NOMO-1 treated with DMSO at 0.1 percent for 48 hours (cell line): ENCODE measurements at regions not wholly inside any gene's neighbourhood (a gene's known extent, or its start where the extent isn't known, plus 50 kb on each side); places are given as distances from the start of the nearest gene placed in this dataset.

Experiments used
- DNase-seq: peaks from one replicate; lab custom pipeline; 2025; ENCODE audit not compliant: unreplicated experiment; lab: John Stamatoyannopoulos, UW

DNA sequence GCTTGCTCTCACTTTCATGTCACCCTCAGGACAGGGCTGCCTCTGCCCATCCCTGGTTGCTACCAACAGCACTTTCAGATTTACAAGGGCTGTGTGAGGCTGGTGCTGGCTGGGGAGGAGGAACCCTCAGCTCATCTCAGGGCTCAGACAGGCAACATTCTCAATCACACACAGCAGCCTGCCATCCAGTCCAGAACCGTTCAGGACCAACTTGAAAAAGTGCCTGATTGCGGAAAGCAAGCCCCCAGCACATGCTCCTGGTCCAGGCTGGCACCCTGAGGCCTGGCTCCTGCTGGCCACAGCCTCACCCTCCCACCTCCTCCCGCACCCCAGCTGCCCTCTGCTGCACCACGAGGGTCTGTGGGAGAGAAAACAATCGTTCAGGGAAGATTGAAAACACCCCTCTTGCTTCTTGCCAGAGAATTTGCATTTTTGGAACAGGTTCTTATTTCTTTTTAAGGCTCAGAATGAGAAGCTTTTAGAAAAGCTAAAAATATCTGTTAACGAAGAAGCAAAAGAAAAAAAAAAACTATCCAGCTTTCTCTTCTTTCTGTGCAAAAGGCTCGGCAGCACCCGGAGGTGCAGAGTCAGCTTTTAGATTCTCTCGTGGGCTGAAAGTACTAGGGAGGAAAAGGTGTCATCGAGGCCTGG lies 403.8 kb upstream of the ID2 start:
- DNase-seq = no peak

DNA sequence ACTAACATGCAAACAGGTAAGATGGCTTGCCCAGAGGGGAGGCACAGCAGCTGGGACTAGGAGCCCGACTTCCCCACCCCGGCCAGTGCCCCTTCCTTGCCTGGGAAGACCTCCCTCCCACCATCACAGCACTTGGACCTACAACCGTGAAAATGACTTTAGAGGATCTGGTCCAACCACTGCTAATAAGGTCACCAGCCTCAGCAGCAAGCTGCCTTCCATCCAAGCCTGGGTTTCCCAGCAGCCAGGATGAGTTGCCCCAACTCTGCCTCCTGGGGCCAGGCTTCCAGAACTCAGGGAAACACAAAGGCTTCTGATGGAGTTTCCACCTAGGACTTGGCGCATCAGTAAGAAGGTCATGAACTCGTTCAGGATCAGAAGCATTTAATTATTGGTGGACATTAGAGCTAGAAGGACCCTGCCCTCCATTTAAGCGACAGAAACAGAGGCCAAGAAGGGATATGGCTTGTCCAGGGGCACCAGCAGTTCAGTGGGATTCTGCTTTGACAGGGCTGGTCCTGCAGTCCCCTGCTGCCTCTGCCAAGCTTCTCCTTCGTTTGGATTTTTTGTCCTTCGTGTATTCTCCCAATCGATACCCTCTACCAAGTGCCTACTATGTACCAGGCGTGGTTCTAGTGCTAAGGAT lies 403.0 kb upstream of the ID2 start:
- DNase-seq = no peak

DNA sequence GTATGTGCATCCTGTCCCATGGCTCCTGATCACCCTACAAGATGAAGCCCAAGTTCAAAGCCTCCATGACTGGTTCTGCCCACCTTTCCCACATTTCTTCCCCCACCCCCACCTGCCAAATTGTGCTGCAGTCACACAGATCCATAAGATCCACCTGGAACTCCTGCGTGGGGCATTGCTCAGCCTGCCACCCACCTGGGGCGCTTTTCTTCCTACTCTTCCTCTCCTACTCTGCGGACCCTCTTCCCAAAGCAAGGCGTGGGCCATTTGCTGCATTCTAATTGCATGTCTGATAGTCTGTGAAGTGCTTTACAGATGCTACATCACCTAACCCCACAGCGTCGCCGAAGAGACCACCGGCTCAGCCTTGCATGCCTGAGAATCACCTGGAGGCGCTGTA lies 402.4 kb upstream of the ID2 start:
- DNase-seq = no peak

DNA sequence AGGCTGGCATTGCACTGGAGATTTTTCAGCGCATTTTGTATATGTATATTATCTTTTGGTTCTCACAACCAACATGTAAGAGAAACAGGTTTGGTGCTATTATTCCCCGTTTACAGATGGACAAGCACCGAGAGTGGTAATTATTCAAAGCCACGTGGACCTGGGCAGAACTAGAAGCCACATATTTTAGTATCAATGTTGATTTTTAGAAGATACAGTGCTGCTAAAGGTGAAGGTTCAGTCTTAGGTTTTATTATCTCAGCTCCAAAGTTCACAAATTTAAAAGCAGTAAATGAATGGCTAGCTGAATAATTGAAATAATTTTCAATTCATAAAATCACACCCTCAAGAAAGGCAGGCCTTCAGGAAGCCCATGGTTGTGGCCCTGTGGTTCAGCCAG lies 400.6 kb upstream of the ID2 start:
- no peak for DNase-seq

DNA sequence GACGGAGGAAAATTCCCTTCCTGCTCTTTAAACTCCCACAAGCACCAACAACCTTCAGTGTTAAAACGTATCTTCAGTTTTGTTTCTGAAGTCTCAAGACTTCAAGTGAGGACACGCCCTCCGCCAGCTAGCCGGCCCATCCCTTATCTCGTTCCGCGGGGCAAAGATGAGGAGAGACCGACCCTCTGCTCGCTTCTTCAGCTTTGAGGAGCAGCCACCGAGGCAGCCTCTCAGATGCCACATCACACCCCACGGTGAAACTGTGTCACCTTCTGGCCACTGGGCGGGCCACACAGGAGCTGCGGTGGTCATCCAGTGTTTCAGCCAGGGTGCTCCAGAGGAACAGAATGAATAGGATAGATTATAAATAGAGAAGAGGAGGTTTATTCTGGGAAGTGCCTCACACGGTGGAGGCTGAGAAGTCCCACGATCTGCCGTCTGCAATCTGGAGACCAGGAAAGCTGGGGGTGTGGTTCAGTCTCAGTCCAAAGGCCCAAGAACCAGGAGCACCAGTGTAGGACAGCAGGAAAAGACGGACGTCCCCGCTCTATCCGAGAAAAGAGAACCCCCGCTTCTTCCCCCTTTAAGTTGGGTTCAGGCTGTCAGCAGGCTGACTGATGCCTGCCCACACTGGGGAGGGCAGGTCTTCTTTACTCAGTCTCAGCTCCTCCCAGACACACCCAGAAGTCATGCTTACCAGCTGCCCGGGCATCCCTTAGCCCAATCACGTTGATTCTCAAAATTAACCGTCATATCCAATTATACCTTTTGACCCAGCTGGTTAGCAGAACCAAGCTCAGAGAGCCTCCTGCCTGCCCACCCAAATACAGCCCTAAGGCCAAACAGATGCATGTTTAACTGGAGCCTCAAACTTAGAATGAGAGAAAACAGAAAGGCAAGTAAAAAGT lies 399.7 kb upstream of the ID2 start:
- no peak for DNase-seq

DNA sequence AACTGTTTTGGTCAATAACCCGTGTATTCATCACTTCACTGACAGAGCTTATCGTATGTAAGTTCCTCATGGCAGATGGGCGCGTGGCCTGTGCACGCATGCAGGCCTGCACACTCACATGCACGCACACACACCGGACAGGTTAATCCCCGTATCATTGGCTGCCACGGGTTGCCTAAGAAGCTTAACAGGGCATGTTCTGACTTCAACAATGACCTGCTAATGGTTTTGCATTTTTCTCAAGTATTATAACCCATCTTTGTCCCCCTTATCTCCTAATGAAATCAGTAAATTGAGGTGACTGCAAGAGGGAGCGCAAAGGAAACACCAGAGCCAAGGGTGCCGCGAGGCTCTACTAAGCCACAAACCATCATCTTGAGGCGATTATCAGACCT lies 399.0 kb upstream of the ID2 start:
- no peak for DNase-seq

DNA sequence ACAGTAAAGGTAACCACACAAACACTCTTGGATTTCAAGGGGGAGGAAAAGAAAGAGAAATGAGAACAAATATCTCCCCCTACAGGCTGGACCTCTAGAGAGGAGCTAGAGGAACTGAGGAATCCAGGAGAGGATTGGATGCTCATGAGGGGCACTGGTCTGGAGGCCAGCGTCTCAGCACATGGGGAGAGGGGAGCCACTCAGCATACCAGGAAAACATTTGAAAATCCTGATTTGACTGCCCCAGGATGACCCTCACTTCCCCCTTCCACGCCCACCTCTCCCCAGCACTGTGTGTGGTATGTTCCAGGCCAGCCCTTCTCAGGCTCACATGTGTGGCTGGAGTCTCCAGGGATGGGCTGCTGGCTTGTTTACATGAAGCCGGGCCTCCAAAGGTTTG lies 396.8 kb upstream of the ID2 start:
- DNase-seq = no peak

DNA sequence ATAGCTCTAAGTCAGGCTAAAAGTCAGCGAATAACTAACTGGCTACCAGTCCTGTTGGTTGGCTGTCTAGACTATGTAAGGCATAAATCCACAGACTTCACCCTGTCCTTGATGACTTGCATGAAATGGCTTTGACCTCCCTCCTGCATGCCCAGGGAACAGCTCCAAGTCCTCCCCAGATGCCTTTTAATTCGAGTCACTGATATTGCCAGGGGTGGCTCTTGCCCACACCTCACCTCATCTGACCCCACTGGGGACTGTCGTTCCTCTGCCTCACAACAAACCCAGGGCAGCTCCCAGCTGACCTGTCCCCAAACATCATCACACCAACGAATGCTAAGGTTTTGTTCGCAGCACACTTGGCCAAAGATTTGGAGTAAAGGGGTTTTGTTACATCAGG lies 396.0 kb upstream of the ID2 start:
- DNase-seq = no peak

DNA sequence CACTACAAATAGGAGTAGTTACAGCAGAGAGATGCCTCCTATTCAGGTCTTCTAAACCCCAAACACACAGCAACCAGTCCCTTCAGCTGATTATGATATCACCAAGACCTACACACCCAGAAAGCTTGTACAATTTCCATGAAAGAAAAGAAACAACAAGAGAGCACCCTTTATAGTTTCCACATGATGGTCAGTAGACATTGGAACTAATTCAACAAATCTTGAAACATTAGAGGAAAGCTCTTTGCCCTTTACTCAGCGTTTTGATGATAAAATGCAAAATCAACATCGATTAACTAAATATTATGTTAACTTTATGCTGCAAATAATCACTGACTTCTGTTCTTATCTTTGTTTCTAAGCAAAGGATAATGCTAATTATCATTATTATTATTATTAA lies 393.6 kb upstream of the ID2 start:
- no peak for DNase-seq

DNA sequence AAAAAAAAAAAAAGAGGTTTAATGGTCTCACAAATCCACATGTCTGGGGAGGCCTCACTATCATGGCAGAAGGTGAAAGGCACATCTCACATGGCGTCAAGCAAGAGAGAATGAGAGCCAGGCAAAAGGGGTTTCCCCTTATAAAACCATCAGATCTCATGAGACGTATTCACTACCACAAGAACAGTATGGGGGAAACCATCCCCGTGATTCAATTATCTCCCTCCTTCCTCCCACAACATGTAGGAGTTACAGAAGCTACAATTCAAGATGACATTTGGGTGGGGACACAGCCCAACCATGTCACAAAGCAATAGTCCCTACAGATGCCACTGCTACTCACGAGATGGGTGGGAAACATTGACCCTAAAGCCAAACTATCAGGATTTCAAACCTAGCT lies 392.7 kb upstream of the ID2 start:
- no peak for DNase-seq

DNA sequence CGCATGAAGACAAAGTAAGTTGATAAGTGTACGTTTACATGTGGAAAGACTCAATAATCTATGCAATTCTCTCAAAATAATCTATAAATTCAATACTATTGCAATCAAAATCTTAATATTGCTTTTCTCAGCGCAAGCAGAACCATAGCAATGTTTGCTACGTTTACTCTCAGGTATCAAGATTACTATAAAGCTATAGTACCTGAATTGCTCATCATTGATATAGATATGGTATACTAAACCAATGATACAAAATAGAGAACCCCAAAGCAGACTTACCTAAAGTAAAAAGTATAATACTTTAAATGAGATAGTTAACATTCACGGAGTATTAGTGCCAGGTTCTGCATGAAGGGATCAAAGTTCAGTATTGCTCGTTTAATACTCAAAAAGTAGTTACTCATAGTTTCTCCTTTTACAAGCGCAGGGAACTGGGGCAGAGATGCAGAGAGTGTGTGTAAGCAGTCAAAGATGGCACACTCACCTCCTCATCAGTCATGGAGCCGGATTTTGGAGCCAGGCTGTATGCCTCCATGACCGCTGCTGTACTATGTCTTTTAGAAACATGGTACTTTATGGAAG lies 391.0 kb upstream of the ID2 start:
- no peak for DNase-seq

DNA sequence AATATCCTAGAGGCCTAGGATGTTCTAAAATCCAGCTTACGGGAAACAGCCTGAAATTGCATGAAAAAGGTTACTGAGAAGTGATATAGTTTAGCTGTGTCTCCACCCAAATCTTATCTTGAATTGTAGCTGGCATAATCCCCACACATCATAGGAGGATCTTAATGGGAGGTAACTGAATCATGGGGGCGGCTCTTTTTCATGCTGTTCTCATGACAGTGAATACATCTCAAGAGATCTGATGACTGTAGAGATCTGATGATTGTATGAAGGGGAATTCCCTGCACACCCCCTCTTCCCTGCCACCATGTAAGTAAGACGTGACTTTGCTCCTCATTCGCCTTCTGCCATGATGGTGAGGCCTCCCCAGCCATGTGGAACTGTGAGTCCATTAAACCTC lies 385.6 kb upstream of the ID2 start:
- no peak for DNase-seq

DNA sequence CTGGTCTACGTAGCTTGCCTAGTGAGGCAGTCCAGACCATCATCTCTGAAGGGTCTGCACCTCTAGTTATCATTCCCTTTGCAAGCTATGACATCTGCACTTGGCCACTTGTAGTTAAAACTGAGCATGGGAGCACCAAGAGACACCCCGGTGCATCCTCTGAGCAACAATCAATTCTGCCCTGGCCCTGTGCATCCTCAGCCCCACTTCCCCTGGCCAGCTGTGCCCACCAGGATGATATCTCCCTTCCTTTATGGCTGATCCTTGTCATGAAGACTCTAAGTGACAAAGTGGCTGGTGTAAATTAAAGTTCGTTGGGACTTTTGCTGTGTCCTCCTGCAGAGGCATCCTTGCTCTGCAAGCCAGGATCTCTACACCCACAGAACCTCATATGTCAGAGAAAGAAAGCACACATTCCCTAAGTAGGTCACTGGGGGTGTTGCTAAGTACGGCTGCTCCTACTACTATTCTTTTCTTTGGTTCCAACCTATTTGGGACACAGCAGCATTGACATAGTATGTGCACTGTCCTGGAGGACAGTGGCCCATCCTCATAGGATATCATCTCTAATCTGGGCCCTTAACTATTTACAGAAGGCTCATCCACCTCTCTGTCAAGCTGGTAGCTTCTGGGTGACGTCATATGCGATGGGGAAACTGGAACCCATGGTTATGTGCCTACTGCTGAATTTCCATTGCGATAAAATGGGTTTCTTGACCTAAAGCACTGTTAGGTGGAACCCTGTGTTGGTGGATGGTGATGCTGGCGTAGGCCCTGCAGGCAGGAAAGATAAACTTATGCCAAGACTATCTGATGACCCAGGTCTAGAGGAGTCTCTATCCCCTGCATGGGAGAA lies 384.3 kb upstream of the ID2 start:
- DNase-seq = no peak

DNA sequence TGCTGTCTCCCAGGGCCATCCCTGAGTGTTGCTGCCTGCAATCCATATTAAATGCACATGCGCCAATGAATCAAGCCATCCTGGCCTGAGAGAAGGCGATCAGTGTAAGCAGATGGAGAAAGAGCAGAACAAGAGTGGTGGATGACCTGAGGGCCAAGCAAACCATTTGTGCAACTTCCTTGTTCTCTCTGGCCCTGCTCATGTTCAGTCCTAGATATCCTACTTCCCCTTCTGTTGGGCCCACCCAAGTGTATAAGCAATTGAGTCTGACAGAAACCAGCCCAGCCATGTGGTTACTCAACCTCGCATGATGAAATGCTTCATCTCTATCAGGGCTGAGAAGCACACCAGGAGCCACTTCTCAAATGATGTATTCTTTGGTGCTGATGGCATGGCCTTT lies 383.1 kb upstream of the ID2 start:
- DNase-seq = peak; percentile 99

DNA sequence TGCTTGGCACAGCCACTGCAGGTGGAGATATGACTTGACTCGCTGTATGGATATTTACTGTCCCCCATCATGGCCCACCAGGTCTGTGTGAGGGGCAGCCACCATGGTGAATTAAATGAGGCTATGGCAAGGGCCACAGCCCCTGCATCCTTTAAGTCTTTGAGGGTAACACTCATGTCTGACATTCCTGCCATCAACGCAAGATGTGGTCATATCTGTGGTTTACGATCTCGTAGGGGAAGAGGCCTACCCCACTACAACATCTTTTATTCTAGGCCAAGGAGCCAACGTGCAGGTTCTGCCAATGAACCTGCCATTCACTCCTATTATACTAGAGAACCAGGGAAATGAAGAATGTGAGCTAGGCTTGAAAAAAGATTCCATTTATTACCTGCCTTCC lies 381.6 kb upstream of the ID2 start:
- no peak for DNase-seq

DNA sequence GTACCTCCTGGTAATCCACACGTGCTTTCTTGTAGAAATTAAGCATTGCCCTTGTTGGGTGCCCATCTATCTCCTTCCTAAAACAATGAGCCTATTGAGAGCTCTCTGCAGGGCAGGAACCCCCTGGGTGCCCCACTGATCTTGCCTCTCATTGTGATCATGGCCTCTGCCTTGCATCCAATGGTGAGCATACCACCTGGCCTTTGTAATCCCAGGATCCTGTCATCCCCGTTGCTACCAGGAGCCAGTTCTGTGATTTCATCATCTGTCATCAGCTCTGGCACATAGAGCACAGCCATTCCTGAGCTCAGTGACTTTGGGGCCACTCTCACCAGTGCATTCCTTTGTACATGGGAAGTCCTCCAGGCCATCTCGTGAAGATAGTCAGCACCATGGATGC lies 381.0 kb upstream of the ID2 start:
- no peak for DNase-seq

DNA sequence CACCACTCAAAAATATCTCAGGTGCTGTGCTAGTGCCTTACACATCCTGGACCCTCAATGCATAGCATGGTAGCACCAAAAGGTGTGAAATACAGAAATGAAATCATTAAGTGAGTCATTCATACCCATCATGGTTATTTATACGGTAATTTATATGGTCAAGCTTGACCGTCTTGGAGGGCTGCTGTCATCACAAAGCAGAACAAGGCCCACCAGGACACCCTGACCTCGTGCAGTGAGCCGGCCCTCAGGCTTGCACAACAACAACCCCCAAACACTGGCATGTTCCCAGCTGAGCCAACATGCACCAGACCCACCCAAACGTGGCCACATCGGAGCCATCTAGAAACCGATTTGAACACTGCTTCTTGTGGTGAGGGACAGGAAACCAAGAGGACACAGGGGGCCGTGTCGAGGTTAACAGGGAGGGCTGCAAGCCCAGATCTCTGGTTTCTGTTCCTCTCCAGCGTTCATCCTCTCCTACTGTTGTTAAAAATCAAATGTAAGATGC lies 378.5 kb upstream of the ID2 start:
- peak; percentile 99 for DNase-seq

DNA sequence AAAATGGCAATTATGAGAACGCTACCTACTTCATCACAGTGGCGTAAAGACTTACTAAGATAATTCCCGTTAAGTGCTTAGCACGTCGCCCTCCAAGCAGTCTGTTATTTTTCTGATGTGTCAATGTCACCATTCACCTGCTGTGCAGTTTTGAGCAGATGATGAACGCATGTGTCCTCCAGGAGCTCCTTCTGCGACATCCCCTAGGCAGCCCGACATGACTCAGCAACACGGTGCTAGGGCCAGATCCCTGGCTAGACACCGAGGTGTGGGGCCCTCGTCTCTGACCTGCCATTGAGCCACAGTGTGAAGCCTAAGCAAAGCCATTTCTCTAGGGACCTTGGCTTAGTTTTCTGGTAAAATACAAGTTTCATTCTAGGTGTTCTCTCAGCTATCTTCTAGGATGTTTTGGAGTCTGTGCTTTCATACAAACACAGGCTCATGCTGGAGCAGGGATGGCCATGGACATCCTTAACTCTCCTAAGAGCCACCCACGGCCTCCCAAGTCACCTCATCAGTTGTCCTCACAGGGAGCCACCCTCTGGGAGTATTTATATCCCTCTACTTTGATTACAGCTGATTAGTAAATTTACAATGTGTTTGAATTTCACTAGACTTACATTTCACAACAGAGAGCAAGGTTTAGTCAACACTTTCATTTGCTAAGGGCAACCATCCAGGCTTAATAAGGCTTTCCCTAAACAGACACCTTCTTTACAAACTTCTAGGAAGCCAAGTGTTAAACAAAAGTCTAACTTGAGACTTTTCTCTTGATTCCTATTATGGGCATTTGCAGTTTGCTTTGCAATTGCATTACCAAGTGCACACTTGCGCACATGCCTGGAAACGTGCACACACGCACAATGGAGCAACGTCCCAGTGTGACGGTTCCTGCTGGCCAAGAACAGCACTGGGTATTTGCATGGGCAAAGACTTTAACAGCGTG lies 376.8 kb upstream of the ID2 start:
- DNase-seq = peak; percentile 38

DNA sequence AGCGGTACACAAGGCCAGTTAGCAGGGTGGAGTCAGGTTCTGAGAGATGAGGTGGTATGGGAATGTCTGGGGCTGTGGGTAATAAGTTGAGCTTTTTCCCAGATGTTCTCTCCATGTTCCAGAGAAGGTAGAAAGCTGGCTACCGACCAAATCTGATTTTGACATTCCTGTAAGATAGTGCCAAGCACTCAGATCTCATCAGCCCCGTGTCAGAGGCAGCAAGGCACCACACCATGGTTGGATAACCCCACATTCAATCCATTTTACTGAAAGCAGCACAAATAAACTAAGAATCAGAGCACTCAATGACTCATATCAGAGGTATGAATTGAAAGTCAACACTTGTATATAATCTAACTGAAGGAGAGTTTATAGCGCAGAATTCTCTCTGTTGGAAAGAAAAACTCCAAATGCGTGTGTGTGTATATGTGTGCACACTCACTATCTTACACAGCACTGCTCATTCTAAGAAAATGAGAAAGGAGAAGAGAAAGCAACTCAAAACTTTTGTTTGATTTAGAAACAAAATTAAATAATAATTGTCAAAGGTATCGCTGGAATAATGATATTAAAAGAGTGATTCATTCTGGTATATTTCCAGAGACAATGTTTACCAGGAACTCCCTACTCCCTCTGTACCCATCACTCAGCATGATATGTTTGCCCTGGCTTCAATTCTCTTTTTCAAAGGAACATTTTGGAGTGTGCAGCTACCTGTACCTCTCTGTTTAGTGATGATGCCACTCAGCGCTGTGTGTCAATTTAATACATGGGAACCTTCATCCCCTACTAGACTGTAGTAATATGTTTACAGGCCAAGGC lies 375.1 kb upstream of the ID2 start:
- DNase-seq = no peak
